ENCODE measurements at regions not wholly inside any gene's neighbourhood (a gene's known extent, or its start where the extent isn't known, plus 50 kb on each side); places are given as distances from the start of the nearest gene placed in this dataset.

DNA sequence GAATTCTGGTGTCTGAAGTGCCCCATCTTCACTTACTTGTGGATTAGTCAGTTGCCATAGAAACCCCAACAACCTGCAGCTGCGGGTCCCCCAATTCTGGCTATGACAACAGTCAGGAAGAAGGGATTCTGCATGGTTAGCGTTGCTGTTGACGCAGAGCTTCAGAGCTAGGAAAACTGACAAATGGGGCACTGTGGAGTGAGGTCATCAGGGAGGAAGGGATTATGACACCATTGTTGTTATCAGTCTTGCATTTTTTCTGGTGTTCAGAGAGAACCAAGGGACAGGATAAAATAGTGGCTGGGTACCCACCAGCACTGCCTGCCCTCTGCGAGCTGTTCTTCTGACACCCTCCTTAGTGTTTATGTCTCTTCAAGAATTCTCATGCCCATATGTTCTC is 367.7 kb upstream of the ARRDC4 start:
- TF ChIP-seq, protein P1, sequence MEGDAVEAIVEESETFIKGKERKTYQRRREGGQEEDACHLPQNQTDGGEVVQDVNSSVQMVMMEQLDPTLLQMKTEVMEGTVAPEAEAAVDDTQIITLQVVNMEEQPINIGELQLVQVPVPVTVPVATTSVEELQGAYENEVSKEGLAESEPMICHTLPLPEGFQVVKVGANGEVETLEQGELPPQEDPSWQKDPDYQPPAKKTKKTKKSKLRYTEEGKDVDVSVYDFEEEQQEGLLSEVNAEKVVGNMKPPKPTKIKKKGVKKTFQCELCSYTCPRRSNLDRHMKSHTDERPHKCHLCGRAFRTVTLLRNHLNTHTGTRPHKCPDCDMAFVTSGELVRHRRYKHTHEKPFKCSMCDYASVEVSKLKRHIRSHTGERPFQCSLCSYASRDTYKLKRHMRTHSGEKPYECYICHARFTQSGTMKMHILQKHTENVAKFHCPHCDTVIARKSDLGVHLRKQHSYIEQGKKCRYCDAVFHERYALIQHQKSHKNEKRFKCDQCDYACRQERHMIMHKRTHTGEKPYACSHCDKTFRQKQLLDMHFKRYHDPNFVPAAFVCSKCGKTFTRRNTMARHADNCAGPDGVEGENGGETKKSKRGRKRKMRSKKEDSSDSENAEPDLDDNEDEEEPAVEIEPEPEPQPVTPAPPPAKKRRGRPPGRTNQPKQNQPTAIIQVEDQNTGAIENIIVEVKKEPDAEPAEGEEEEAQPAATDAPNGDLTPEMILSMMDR (IDR thresholded peaks at IDR 0.05) = no peak
- no peak for TF ChIP-seq POLR2AphosphoS5 (IDR thresholded peaks at IDR 0.05)
- no peak for TF ChIP-seq POLR2A (IDR thresholded peaks at IDR 0.05)

All from breast epithelium (tissue), 3 donors.